ENCODE measurements at regions not wholly inside any gene's neighbourhood (a gene's known extent, or its start where the extent isn't known, plus 50 kb on each side); places are given as distances from the start of the nearest gene placed in this dataset.

- DNase-seq (ENCODE audit: low read depth) = peak; percentile 14
Observed at GRCh38 chr6:15994814-15995459, 133.9 kb upstream of the MYLIP start.

DNA sequence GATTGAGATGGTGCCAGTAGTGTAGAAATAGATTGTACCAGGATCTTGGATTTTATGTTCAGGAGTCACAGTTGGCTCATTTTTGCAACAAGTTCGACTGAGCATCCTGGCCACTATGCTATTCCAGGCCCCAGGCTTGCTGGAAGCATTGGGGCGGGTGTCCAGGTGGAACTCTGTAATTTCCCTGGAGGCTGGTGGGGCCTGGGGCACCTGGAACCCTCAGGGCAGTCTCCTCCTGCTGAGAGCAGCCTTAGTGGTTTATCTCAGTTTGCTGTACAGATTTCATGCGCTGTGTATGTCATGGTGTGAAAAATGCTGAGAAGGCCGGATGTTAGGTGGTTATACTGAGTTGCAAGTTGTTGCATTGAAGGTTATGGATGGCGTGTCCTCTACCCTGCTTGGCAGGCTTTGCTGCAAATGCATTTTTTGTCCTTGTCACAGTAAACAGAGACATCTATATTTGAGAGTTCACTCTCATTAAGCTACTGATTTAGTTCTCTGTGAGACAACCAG lies 135.1 kb upstream of the MYLIP start:
- DNase-seq (ENCODE audit: low read depth) = no peak

GRCh38 chr6:15990179-15990578 lies 138.7 kb upstream of the MYLIP start:
- no peak for DNase-seq (ENCODE audit: low read depth)

- no peak for DNase-seq (ENCODE audit: low read depth)
Observed at GRCh38 chr6:15989397-15989796, 139.5 kb upstream of the MYLIP start.

DNA sequence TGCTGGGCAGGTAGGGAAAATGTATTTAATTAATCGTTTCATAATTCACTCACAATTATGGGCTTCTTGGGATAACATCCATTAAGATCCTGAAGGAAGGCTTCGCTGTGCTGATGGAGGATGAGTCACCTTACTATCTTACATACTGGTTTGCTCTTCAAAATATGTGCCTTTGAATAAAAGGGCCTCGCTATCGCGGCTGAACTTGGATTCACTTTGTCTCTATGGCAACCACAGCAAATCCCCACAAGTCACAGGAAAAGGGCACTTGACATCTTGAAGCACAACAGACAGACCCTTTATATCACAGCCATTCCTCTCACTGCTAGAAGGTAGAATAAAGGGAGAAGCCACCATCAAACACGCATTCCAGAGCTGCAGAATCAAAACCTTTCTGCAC lies 141.3 kb upstream of the MYLIP start:
- DNase-seq (ENCODE audit: low read depth) = peak; percentile 41

DNA sequence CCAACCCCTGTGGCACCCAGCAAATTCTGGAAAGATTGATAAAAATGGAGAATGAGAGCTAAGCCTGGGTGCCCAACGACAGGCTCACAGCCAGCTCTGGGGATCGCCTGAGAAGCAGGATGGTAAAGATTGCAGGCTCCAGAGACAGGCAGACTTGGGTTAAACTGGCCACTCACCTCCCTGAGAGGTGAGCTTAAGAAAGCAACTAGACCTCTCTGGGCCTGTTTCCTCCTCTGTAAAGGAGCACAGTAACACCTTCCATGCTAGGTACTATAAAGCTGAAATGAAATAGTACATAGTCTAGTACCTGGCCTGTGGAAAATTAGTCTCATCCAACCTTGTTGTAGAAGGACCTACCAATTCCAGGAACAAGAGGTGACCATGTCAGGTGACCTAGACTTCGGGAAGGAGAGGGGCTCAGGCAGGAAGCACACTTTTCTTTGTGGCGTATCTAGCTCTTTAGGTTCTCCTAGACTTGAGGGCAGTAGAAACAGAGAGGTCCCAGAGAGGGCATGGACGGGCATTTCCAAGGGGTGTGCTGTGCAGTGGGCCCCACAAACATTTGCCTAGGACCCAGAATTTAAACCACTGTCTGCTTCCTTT lies 142.8 kb upstream of the MYLIP start:
- no peak for DNase-seq (ENCODE audit: low read depth)

DNA sequence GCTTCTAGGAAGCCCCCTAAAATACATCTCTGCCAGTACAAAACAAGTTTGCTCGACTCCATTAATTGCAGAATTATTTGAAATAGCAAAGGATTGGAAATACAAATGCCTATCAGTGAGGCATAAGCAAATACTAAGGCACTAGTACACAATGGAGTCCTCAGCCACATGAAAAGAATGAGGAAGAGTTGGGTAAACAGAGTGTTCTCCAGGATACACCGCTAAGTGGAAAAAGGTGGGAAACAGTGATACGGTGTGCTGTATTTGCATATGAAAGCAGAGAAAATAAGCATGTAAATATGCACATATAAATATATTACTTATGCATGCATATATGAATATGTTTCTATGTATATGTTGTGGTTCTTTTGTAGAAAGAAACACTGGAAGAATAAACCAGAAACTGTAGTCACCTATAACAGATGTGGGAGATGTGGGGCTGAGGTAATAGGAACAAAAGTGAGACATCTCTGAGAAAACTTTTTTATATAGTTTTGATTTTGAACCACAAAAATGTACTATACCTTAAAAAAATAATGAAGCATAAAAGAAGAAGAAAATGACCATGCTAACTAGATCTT lies 143.4 kb upstream of the MYLIP start:
- no peak for DNase-seq (ENCODE audit: low read depth)

GRCh38 chr6:15981956-15982355 lies 146.9 kb upstream of the MYLIP start:
- no peak for DNase-seq (ENCODE audit: low read depth)

DNA sequence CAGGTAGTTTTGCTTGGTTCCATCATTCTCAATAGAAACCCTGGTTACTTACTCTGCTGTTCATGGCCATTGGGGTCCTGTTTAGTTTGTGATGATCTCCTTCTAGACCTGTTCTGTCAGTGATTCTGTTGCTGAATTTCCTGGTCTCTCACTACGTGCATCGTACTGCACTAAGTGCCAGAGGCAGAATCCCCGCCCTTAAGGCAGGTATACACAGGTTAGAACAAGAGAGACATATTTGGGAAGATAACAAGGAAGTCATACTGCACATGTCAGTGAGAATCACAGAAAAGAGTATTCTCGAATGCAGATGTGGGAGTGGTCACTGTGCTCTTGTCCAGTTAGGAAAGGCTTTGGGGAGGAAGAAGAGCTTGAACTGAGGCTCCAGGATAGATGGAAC lies 148.1 kb upstream of the MYLIP start:
- DNase-seq (ENCODE audit: low read depth) = no peak

GRCh38 chr6:15978426-15978825 lies 150.5 kb upstream of the MYLIP start:
- no peak for DNase-seq (ENCODE audit: low read depth)

GRCh38 chr6:15977050-15977449 lies 151.8 kb upstream of the MYLIP start:
- no peak for DNase-seq (ENCODE audit: low read depth)

DNA sequence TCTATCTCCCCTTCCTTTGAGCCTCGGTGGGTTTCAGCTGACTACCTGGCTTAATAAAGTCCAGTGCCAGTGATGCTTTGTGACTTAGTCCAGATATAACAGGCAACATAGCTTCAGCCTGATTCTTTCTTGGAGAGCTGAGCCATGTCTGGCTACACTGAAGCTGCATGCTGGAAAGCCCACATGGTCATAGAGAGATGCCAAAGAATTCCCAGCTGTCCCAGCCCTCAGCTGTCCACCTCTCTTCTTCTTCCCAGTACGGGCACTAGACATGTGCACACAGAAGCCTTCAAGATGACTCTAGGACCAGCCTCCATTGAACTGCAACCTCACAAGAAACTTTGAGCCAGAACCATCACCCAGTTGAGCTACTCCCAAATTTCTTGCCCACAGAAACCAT lies 154.1 kb upstream of the MYLIP start:
- DNase-seq (ENCODE audit: low read depth) = no peak

GRCh38 chr6:15970517-15970916 lies 158.4 kb upstream of the MYLIP start:
- no peak for DNase-seq (ENCODE audit: low read depth)

DNA sequence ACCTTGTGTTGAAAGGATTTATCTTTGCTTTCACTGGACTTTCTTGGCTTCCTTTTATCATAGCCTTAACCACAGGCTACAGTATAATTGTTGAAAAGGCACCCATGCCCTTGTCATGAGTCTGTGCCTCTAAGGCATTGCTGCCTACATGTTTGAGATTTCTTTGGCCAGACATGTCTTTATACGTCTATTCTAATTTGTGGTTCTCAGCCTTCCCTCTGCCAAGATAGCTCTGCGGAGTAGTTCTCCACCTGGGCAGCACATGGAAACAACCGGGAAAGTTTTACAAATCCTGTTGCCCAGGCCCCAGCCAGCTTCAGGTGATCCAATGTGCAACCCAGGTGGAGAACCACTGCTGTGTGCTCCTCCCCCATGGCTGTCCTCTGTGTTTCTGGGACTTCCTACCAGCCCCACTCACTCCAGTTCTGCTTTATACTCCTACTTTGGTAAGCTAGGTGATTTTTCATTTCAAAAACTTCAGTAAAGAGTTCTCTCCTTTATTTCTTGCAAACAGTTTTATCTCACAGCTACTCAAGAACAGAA lies 159.6 kb upstream of the MYLIP start:
- DNase-seq (ENCODE audit: low read depth) = peak; percentile 84

DNA sequence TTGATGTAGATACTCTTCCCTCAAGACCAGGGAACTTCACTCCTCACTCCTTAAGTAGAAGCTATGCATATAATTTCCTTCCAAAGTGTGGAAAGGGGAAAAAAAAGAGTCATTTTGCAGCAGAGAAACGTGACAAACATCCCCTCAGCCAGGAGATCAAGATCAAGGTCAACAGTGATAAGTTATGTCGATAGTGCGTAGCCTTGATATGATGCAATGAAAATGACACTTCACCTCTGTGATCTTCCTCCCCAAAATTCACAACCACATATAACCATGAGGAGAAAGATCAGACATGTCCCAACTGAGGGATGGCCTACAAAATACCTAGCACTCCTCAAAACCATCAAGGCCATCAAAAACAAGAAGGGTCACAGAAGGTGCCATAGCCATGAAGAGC lies 160.4 kb upstream of the MYLIP start:
- no peak for DNase-seq (ENCODE audit: low read depth)

GRCh38 chr6:15966000-15966520 lies 162.8 kb upstream of the MYLIP start:
- DNase-seq (ENCODE audit: low read depth) = no peak

GRCh38 chr6:15962449-15962764 lies 166.5 kb upstream of the MYLIP start:
- peak; percentile 86 for DNase-seq (ENCODE audit: low read depth)

DNA sequence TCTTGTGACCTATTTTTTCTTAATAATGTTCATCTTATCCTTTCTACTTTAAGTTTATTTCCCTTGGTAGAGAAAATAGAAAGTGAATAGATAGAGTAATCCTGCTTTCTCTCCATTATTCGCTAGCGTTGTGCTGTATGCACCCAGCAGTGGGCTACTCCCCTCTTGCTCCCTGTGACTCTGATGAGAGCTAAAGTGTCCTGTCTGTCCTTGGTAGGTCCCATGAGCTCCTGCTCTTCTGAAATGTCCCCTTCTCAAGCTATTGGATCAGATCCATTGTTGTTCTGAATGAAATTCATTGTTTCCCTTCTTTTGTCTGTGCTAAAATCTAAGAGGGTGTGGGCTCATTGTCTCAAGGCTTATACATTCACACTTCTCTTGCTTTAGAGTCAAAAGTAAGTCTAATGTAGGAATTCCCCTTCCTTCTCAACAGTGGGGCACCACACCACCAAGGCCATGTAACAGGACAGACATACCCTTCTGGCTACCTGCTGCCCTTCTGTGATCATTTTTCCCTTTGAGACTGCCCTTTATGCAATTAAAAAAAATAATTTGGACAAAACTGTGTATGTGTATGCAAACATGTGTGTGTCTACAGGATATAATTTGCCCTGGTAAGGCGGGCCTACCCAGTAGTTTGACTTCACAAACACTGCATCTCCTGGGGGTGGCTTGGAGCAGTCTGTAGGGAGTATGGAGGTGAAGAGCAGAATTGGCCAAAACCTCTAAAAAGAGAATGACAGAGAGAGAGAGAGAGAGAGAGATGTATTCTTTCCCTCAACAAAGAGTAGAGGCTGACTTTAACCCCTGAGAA lies 167.0 kb upstream of the MYLIP start:
- no peak for DNase-seq (ENCODE audit: low read depth)

GRCh38 chr6:15960740-15961634 lies 167.9 kb upstream of the MYLIP start:
- DNase-seq (ENCODE audit: low read depth) = no peak

DNA sequence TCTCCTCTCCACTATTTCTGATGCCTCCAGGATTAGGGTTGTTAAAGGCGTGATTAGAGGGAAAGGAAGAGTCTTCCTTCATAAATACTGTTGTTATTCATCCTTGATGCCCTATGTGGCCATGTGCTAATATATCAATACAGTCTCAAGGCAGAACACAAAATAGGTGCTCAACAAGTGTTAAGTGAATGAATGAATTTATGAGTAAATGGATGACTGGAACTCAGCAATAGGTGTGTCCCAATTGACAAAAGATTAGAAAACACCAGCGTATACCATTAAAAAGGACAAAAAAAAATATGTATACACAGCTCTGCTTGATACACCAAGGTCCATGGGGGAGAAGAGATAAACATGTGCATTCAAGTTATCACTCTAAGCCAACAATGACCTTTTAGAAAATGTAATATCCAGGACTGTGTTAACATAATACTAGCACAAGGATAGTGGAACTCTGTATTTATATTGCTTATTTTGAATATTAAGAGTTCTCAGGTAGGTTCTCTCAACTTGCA lies 171.2 kb upstream of the MYLIP start:
- no peak for DNase-seq (ENCODE audit: low read depth)
